Stimulated activated CD4-positive, alpha-beta T cell treated with anti-CD3 and anti-CD28 coated beads, Interleukin-2, amount 100 ng/mL, for 24 hours (primary cell): ENCODE measurements at regions not wholly inside any gene's neighbourhood (a gene's known extent, or its start where the extent isn't known, plus 50 kb on each side); places are given as distances from the start of the nearest gene placed in this dataset.

ENCODE experiments used
- DNase-seq, 2 donors: peaks; one replicate each; pipeline ENCODE4 v3.0.0-alpha.2; 2020

- no peak for DNase-seq
Measured at GRCh38 chr22:47659467-47660223, 897.2 kb downstream of the TBC1D22A start.

- no peak for DNase-seq
Measured at GRCh38 chr22:47658182-47658581, 895.7 kb downstream of the TBC1D22A start.

- no peak for DNase-seq
Measured at GRCh38 chr22:47657224-47657623, 894.8 kb downstream of the TBC1D22A start.

- DNase-seq: no peak
Measured at GRCh38 chr22:47656806-47657205, 894.4 kb downstream of the TBC1D22A start.

GRCh38 chr22:47655930-47656329, 893.5 kb downstream of the TBC1D22A start:
- DNase-seq: no peak

- DNase-seq: no peak
Measured at GRCh38 chr22:47654922-47655491, 892.6 kb downstream of the TBC1D22A start.

- DNase-seq: no peak
Measured at GRCh38 chr22:47653921-47654320, 891.5 kb downstream of the TBC1D22A start.

- DNase-seq: no peak
Measured at GRCh38 chr22:47651216-47651987, 889.0 kb downstream of the TBC1D22A start.

- no peak for DNase-seq
Measured at GRCh38 chr22:47647720-47648119, 885.3 kb downstream of the TBC1D22A start.

GRCh38 chr22:47647181-47647580, 884.7 kb downstream of the TBC1D22A start:
- no peak for DNase-seq

GRCh38 chr22:47645923-47646322, 883.5 kb downstream of the TBC1D22A start:
- DNase-seq: no peak

- no peak for DNase-seq
Measured at GRCh38 chr22:47645450-47645914, 883.0 kb downstream of the TBC1D22A start.

GRCh38 chr22:47634347-47634746, 871.9 kb downstream of the TBC1D22A start:
- DNase-seq: no peak

- DNase-seq: no peak
Measured at GRCh38 chr22:47633111-47633510, 870.7 kb downstream of the TBC1D22A start.

GRCh38 chr22:47632701-47633100, 870.3 kb downstream of the TBC1D22A start:
- no peak for DNase-seq

GRCh38 chr22:47631571-47632102, 869.2 kb downstream of the TBC1D22A start:
- no peak for DNase-seq

GRCh38 chr22:47630741-47631534, 868.5 kb downstream of the TBC1D22A start:
- no peak for DNase-seq

GRCh38 chr22:47629791-47630655, 867.6 kb downstream of the TBC1D22A start:
- no peak for DNase-seq

- no peak for DNase-seq
Measured at GRCh38 chr22:47629273-47629711, 866.8 kb downstream of the TBC1D22A start.

- DNase-seq: no peak
Measured at GRCh38 chr22:47628477-47629272, 866.2 kb downstream of the TBC1D22A start.
